Cortex of kidney (tissue), 1 donor: ENCODE measurements at regions not wholly inside any gene's neighbourhood (a gene's known extent, or its start where the extent isn't known, plus 50 kb on each side); places are given as distances from the start of the nearest gene placed in this dataset.
"Not testable (repeated sequence)": the region's sequence is repeated elsewhere in the genome, so short reads cannot be mapped to it uniquely, and the experiment has no call there.

Source experiments
- DNase-seq: peaks from one replicate; lab custom pipeline; 2025; lab: John Stamatoyannopoulos, UW

DNA sequence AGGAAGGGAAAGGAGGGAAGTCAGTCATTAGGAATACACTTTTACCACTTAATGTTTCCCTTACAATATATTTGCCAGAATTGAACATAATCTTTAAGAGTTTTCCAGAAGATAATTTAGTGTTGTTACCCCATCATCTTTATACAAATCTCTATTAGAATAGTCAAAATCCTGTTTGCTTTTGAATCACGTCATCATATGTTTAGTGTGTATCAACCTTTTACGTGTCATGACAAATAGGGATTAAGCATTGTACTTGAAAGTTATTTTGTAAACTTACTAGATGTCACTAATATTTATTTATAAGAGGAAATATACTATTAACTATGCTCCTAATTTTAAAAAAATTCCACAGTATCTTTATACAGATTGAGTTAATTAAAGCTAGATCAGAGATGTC lies 1899.5 kb downstream of the MAT2B start:
- DNase-seq, result no peak

DNA sequence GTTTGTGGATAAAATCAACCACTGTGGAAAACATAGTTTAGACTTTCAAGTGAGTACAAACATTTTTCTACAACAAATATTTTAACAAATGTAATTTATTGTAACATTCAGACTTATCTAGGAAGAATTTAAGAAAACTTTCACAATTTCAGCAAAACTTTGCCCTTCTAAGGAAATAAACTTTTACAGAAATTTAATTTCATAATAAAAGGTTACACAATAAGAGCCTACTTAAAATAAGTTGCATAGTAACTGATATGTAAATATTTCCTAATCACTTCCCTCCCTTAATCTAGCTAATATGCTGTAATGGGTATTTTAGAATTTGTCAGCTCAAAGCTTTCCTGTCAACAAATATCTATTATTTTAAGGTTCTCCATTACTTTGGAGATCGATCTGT lies 1899.9 kb downstream of the MAT2B start:
- no peak for DNase-seq

DNA sequence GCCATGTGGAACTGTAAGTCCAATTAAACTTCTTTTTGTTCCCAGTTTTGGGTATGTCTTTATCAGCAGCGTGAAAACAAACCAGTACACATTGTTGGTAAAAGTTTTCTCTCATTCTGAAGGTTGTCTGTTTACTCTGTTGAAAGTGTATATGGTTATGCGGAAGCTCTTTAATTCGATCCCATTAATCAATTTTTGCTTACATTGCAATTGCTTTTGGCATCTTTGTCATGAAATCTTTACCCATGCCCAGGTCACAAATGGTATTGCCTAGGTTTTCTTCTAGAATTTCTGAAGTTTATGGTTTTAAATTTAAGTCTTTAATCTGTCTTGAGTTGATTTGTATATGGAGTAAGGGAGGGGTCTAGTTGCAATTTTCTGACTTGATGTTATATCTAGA lies 1901.9 kb downstream of the MAT2B start:
- no peak for DNase-seq

DNA sequence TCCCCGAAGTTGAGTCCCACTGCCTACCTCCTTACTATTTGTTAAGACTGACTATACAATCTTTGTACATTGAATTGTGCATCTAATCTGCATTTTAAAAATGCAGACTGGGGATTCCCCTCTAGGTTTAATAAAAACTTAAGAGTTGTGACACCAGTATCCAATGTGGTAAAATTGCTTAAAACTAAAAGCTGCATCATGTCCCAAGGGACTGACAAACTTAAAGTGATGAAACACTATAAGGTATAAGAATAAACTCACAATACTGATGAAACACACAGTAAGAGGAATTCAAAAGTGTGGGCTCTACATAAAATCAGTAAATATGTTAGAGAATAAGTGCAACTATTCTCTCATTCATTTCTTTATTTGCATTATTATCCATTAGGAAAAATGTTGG lies 1905.1 kb downstream of the MAT2B start:
- no peak for DNase-seq

DNA sequence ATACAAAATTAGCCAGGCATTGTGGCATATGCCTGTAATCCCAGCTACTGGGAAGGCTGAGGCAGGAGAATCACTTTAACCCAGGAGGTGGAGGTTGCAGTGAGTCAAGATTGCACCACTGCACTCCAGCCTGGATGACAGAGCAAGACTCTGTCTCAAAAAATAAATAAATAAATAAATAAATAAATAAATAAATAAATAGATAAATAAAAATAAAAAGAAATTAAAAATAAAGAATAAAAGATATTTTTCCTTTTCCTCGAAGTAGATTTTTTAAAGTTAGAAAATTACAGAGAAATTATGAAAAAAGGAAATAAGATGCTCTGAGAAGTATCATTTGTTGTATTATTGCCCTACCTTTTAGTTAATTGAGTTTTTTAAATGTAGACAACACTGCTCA lies 1906.1 kb downstream of the MAT2B start:
- not testable (repeated sequence) for DNase-seq

DNA sequence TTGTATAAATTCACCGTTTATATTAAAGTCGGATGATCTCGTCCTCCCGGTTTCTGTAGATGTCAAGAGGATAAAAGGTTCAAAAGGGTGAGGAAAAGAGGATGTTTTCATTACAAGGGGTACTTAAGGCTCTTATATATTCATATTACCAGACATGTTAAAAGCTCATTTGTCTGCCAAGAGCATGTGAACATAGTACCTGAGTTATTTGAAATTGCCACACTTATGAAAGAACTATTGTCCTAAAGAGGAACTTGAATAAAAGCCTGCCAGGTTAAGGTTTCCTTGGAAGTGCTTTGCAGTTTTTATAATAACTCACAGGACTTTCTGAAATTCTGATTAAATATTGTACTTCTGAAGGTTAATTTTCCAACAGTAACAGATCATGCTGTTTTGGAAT lies 1915.1 kb downstream of the MAT2B start:
- no peak for DNase-seq

DNA sequence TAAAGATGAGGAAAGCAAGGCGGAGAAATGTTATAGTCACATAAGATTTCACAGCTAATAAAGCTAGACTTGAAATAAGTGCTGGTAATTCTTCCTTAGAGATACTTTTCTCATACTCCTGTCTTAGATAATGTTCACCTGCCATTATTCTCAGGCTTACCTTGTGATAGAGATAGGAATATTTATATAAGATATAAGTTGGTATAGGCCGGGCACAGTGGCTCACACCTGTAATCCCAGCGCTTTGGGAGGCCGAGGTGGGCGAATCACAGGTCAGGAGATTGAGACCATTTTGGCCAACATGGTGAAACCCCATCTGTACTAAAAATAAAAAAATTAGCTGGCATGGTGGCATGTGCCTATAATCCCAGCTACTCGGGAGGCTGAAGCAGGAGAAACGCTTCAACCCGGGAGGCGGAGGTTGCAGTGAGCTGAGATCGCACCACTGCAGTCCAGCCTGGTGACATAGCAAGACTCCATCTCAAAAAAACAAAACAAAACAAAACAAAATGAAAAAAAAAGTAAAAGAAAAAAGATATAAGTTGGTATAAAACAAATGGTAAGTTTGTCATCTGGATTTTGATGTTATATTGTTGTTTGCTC lies 1918.4 kb downstream of the MAT2B start:
- no peak for DNase-seq

DNA sequence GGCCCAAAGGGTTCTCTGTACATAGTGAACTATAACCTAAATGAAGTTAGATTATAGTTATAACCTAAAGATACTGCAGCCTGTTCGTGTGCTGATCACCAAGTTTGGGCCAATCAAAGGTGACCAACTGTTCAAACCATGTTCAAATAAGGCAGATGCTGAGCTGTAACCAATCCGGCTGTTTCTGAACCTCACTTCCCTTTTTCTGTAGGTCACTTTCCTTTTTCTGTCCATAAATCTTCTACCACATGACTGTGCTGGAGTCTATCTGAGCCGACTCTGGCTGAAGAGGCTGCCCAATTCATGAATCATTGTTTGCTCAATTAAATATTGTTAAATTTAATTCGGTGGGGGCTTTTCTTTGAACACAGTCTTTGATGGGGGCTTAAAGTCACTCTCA lies 1920.2 kb downstream of the MAT2B start:
- DNase-seq, result no peak

DNA sequence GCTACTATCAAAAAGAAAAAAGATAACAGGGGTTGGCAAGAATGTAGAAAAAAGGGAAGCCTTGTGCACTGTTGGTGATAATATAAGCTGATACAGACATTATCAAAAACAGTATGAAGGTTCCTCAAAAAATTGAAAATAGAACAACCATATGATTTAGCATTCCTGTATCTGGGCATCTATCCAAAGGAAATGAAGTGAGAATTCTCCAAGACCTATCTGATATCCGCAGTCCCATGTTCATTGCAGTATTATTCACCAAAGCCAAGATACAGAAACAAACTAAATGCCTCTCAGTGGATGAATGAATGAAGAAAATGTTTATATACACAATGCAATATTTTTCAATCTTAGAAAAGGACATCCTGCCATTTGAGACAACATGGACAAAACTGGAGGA lies 1943.3 kb downstream of the MAT2B start:
- DNase-seq, result no peak

DNA sequence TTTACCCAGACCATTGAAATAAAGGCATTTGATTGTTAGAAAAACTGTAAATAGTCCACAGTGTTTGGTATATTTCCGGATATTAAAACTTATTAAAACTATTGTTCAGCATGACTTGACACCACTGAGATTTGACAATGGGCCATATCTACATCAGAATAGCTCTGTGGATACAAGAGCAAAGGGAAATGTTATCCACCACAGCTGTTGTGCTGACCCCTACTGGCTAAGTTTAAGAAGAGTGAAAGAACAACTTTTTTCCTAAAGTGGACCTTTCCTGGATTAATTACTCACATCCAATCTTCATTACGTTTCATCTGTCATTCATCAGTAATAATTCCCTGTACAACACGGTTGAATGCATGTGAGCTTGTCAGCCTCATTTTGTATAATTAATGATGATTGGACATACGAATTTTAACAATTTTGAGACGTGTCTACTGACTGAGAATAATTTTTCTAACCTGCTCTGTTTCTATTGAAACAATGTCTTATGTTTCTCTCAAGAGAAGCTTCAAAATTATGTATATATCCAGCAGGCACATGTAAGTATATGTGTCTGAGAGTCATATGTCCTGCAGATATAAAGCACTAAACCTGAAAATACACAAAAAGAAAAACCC lies 1952.6 kb downstream of the MAT2B start:
- no peak for DNase-seq

DNA sequence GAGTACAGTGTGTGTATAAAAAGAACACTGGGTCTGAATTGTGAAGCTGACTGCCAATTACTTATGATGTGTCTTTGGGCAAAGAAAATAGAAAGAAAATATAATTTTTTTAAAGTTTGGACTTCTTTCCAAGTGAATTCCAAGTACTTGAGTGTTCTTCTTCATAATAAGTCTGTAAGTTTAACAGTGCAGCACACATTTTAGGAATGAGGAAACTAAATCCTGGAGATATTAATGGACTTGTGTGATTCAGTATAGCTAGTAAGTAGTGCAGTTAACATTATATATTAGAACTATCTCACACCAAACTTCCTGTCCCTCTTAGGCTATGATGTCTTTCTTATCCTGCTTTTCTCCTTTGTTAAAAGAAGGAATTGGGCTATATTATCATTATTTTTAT lies 1953.8 kb downstream of the MAT2B start:
- no peak for DNase-seq

DNA sequence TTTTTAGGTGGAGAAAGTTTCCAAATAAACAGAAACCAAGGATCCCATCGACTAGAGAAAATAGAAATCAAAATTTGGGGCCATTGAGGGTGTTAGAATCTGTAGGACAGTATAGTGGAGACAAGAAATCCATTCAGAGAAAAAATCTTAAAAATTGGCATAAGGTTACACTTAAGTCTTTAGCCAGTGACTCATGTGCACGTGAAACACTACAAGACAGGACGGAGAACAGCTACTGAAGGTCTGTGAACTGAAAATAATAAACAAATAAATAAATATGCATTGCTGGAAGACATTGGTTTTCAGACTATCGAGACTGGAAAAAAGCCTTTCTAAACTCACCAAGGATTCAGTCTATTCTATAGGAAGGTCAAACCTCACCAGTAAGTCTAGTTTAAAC lies 1955.5 kb downstream of the MAT2B start:
- no peak for DNase-seq

DNA sequence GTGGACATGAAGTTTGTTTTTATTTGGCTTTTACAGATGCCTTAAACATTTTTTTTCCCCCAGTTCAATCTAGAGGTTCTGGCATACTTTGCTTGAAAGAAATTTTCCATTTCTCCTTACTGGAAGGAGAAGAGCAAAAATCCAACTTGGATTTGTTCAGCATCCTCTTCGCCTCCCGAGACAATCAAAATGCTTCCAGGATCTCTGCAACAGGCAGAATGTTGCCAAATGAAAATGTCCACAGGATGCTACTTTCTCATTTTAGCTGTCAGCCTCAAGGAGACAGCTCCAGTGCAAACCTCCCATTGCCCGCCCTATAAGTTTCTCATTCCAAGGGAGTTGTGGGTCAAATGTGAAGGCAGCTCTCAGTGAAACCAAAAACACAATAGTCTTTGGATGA lies 1972.1 kb downstream of the MAT2B start:
- DNase-seq, result no peak

DNA sequence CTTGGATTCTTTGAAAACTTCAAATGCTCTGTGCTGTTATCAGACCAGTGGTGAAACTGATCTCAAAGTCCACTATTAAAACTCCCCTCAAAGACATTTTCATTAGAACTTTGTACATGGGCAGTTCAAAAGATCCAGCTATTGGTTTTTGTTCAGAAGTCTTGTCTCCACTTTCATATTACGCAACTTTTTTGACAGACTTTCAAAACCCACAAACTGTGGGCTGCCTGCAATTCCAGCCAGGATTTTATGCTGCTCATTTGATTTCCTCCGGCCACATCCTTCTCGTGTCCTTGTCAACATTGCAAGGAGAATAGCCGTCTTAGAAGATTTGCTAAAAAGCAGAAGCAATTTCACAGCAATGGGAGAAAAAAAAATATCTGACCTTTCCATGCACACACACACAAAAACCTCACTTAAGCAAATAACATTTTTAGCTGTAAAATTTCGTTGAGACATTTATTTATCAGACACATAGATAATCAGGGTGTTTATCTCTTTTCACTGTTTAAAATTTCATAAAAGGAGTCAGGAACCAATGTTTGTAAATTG lies 1990.5 kb downstream of the MAT2B start:
- no peak for DNase-seq

DNA sequence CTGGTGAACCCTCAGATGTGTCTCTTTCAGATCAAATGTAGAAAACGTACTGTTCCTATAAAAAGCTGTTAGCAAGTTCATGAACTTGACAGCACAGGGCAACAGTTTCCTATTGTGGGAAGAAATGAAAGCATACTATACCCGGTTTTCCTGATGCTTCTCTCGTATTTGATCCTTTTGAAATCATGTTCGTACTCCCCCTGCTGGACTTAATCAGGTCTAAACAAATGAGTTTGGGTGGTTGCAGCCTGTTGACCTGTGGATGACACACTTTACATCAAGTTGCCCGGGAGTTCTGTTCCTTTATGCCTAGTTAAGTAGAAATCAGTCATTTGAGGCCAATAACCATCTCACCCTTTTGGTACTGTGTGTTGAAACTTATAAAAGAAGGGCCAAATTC lies 1992.3 kb downstream of the MAT2B start:
- DNase-seq, result no peak

DNA sequence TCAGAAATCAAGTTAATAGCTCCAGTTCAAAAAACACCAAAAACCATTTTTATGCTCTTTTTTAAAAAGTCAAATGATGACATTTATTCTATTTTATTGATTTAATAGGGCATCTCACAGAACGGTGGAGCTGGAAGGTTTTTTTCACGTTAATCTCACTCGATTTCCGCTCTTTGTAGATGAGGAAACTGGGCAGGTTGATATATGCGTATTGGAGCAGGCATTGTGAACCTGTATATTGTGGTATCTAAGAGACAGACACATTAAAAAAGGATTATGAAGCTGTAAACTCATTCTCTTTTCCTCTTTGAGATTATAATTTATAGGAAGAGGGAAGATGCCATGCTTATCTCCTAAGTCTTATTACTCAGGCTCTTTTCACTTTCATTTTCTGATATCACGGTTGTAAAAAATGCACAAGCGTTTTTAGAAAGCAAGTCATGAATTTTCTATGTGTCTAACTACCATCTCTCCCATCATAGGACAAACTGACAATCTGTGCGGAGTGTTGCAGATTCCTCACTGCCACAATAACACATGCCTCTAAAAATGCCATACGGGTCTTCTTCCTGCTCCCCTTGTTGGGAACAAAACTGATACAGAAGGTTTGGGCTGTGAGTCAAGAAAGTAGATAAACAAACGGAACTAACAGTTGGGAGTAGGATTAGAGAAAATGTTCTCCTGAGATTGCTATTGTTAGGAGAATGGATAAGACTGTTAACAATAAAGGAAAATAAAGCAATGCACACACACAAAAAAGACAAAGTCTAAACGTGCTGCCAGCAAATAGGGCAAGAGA lies 1997.7 kb downstream of the MAT2B start:
- DNase-seq, result no peak

DNA sequence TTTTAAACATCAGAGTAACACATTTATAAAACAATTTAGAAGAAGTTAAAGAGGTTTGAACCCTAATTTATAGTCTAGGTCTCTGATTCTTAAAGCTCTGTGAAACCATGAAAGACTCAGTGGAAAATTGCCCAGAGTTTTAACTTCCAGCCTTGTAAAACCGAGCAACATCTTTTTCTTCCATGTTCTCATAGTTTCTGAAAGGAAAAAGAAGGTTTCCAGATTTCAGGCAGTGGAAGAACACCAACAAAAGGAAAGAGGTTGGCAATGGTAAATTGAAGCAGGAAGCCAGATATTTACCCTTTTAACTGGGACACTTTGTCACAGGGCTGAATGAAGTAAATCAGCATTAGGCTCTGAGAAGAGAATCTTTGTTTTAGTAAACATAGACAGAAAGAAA lies 1999.3 kb downstream of the MAT2B start:
- no peak for DNase-seq

DNA sequence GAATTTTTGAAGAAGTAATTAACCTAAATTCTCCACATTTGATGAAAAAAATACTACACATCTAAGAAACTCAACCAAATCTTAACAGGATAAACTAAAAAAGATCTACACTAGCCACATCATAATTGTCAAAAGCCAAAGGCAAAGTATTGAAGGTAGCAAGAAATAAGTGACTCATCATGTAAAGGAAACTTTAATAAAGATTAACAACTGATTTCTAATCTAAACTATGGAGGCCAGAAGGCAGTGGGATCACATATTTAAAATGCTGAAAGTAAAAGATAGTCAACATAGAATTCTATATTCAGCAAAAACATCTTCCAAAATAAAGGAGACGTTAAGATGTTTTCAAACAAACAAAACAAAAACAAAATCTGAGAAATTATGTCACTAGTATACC lies 2002.9 kb downstream of the MAT2B start:
- DNase-seq, result no peak

DNA sequence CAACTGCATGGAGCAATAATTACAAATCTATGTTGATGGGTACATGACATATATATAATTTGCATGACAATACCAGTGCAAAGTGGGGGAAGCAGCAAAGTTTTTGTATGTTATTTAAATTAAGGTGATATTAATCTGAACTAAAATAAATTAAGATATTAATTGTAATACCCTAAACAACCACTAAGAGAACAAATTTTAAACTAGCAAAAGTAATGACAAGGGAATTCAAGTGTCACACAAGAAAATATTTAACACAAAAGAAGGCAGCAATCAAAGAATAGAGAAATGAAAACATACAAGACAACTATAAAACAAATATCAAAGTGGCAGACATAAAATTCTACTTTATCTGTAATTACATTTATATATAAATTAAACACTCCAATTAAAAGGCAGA lies 2003.4 kb downstream of the MAT2B start:
- no peak for DNase-seq

DNA sequence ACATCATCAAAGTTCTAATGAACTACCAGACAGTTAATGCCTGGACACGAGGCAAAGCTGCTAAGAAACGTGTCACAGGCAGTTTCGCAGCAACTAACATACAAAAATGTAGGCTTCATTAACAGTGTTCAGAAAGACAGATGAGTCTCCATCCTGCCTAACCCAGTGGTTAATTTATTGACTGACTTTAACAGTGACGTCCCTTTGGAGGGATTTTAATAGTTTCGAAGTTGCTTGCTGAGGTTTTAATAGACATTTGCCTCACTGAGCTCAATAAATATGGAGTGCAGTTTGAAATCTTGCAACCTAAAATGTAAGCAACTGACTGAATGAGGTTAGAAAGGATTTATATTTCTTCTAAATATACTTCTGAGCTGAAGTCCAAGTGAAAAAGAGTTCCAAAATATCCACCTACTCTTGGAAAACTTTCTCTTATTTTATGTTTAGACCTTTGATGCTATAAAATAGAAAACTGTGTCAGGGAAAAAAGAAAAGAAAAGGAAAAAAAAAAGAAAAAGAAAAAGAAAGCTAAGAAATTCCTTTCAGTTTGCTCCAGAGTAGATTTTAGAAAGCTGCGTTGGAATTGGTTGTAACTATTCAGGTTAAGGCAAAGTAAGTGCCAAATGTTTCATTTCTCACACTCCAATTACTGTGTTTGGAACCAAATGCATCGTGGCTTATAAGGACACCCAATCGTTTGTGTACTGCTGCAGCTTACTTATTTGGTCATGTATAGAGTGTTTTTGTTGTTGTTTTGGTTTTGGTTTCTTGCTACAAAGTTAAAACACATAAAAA lies 2016.6 kb downstream of the MAT2B start:
- DNase-seq, result no peak

DNA sequence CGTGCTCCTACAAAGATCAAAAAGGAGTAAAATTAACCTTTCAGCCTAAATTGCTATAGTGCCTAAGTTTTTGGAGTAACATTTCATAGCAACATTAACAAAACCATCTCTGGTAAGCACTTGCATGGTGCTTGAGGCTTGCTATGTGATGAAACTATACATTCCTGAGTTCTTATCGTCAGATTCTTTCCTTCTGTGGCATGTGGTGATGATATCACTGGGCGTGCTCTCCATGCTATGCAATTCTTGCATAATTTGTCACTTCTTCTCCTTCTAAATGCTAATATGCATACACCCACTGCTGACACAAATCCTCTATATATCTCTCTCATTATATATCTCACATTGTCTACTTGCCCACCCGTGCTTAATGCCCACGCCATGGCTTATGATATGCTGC lies 2019.9 kb downstream of the MAT2B start:
- DNase-seq, result no peak

DNA sequence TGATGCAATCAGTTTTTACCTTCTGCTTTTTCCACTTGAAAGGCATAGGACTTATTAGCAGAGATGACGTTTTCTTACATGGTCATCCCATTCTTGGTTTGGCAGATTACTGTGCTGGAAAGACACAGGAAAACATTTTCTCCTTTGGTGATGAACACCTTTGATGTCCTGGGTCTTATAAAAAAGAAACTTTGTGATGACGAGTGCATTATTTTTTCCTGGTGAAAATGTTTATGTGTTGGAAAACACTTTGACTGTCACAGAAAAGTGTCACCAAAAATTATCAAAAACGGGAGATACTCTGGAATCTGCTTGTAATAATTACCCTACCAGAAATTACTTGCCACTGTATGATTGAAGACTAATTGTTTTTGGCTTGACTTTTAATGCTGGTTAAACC lies 2020.9 kb downstream of the MAT2B start:
- no peak for DNase-seq
